B cell (primary cell): ENCODE measurements at regions not wholly inside any gene's neighbourhood (a gene's known extent, or its start where the extent isn't known, plus 50 kb on each side); places are given as distances from the start of the nearest gene placed in this dataset.

Source experiments
- CTCF ChIP-seq: fragments of 200-600 bp; IDR thresholded peaks from one replicate; pipeline ENCODE4 v1.8.0; 2022; ENCODE audit warnings: antibody characterized with exemption, mild to moderate bottlenecking
- EZH2 ChIP-seq: IDR thresholded peaks from 2 replicates; pipeline ENCODE4 v1.6.1; 2012; ENCODE audit warnings: borderline replicate concordance, low read depth, mild to moderate bottlenecking, moderate library complexity, low read length; ENCODE audit not compliant: insufficient read depth, poor library complexity, severe bottlenecking

GRCh38 chr1:198977909-198978308 is 339.1 kb downstream of the PTPRC start:
- TF ChIP-seq CTCF (no peak), EZH2 (no peak)
